IMR-90 (cell line): ENCODE measurements at regions not wholly inside any gene's neighbourhood (a gene's known extent, or its start where the extent isn't known, plus 50 kb on each side); places are given as distances from the start of the nearest gene placed in this dataset.

Experiments
- CEBPB ChIP-seq: IDR thresholded peaks from 2 replicates; pipeline ENCODE4 v1.6.1; 2012; ENCODE audit warnings: low read depth, low read length, improper control_type of control experiment
- MAFK ChIP-seq: IDR thresholded peaks from 2 replicates; pipeline ENCODE4 v1.6.1; 2012; ENCODE audit warnings: low read depth, low read length, improper control_type of control experiment
- NFE2L2 ChIP-seq: fragments of 150-350 bp; IDR thresholded peaks from 2 replicates; pipeline ENCODE4 v1.6.1; 2016; ENCODE audit warnings: low read depth, mild to moderate bottlenecking, low read length
- POLR2A ChIP-seq: IDR thresholded peaks from 2 replicates; pipeline ENCODE4 v1.6.1; 2012; ENCODE audit warnings: mild to moderate bottlenecking, low read depth, low read length
- RCOR1 ChIP-seq: IDR thresholded peaks from 2 replicates; pipeline ENCODE4 v1.6.1; 2012; ENCODE audit warnings: mild to moderate bottlenecking, low read length, improper control_type of control experiment; ENCODE audit not compliant: insufficient replicate concordance
- RFX5 ChIP-seq: IDR thresholded peaks from 2 replicates; pipeline ENCODE4 v1.8.0; 2012; ENCODE audit warnings: low read depth, mild to moderate bottlenecking, low read length, moderate library complexity
- TF ChIP-seq, protein P1 (sequence below): conservative IDR thresholded peaks from 2 replicates; pipeline ENCODE4 v1.5.1; 2012; ENCODE audit warnings: mild to moderate bottlenecking, low read depth, low read length, improper control_type of control experiment
- TF ChIP-seq, protein P2 (sequence below): fragments of 150-350 bp; IDR thresholded peaks from 2 replicates; pipeline ENCODE4 v1.6.1; 2017; ENCODE audit warnings: mild to moderate bottlenecking, antibody characterized with exemption, low read length, low read depth

GRCh38 chr7:25307624-25308023 lies 79.3 kb upstream of the NPVF start:
- TF ChIP-seq, protein P1, sequence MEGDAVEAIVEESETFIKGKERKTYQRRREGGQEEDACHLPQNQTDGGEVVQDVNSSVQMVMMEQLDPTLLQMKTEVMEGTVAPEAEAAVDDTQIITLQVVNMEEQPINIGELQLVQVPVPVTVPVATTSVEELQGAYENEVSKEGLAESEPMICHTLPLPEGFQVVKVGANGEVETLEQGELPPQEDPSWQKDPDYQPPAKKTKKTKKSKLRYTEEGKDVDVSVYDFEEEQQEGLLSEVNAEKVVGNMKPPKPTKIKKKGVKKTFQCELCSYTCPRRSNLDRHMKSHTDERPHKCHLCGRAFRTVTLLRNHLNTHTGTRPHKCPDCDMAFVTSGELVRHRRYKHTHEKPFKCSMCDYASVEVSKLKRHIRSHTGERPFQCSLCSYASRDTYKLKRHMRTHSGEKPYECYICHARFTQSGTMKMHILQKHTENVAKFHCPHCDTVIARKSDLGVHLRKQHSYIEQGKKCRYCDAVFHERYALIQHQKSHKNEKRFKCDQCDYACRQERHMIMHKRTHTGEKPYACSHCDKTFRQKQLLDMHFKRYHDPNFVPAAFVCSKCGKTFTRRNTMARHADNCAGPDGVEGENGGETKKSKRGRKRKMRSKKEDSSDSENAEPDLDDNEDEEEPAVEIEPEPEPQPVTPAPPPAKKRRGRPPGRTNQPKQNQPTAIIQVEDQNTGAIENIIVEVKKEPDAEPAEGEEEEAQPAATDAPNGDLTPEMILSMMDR, result no peak
- TF ChIP-seq CEBPB, result no peak
- TF ChIP-seq POLR2A, result no peak
- TF ChIP-seq RCOR1, result no peak
- no peak for TF ChIP-seq MAFK
- TF ChIP-seq, protein P2, sequence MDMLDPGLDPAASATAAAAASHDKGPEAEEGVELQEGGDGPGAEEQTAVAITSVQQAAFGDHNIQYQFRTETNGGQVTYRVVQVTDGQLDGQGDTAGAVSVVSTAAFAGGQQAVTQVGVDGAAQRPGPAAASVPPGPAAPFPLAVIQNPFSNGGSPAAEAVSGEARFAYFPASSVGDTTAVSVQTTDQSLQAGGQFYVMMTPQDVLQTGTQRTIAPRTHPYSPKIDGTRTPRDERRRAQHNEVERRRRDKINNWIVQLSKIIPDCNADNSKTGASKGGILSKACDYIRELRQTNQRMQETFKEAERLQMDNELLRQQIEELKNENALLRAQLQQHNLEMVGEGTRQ, result no peak
- no peak for TF ChIP-seq NFE2L2
- no peak for TF ChIP-seq RFX5
